HL-60 (cell line): ENCODE measurements at regions not wholly inside any gene's neighbourhood (a gene's known extent, or its start where the extent isn't known, plus 50 kb on each side); places are given as distances from the start of the nearest gene placed in this dataset.
"Not testable (repeated sequence)": the region's sequence is repeated elsewhere in the genome, so short reads cannot be mapped to it uniquely, and the experiment has no call there.

Experiments
- DNase-seq, 2 experiments: peaks; one replicate each; pipeline ENCODE4 v3.0.0-alpha.2; 2010 to 2020; ENCODE audit warnings: low read depth in 1 of 2, low spot score in 1 of 2
- H3K27ac ChIP-seq: fragments of 250-450 bp; sonication (Bioruptor Pico); replicated peaks from 2 replicates; pipeline ENCODE4 v1.5.1; 2020; ENCODE audit warnings: mild to moderate bottlenecking, moderate library complexity
- H3K27me3 ChIP-seq: fragments of 250-450 bp; sonication (Bioruptor Pico); 2 replicates; pipeline ENCODE4 v1.5.1; 2021; ENCODE audit warnings: mild to moderate bottlenecking, moderate library complexity; ENCODE audit not compliant: insufficient read depth, poor library complexity, severe bottlenecking
- H3K4me3 ChIP-seq: replicated peaks from 2 replicates; pipeline ENCODE4 v1.5.1; 2011; ENCODE audit warnings: mild to moderate bottlenecking, control low read depth, low read length; ENCODE audit not compliant: insufficient read depth
- CTCF ChIP-seq: IDR thresholded peaks from one replicate; pipeline ENCODE4 v1.5.1; 2011; ENCODE audit warnings: low read length, control low read depth, inconsistent platforms; ENCODE audit not compliant: insufficient read depth
- GABPA ChIP-seq: IDR thresholded peaks from 2 replicates; pipeline ENCODE4 v1.6.1; 2012; ENCODE audit warnings: low read depth
- POLR2AphosphoS5 ChIP-seq: IDR thresholded peaks from 2 replicates; pipeline ENCODE4 v1.6.1; 2012; ENCODE audit warnings: low read depth
- REST ChIP-seq: IDR thresholded peaks from 2 replicates; pipeline ENCODE4 v1.6.1; 2012; ENCODE audit warnings: low read depth; ENCODE audit not compliant: insufficient replicate concordance
- SPI1 ChIP-seq: IDR thresholded peaks from 2 replicates; pipeline ENCODE4 v1.6.1; 2012; ENCODE audit warnings: low read depth, mild to moderate bottlenecking, borderline replicate concordance

- Histone ChIP-seq H3K27me3 (no peaks in the 10 kb centered on the region), H3K27ac (no peak overlapping the region), H3K4me3 (no peak overlapping the region)
- DNase-seq, result no peak
- TF ChIP-seq POLR2AphosphoS5, result no peak
- no peak for TF ChIP-seq GABPA
- TF ChIP-seq CTCF, result no peak
- TF ChIP-seq SPI1, result no peak
- TF ChIP-seq REST, result no peak
These were observed 409.5 kb upstream of the LMO3 start for GRCh38 chr12:17015501-17015900.

GRCh38 chr12:17007442-17008040, 401.6 kb upstream of the LMO3 start:
- H3K27me3 ChIP-seq, DNase-seq, H3K27ac ChIP-seq, H3K4me3 ChIP-seq: not testable (repeated sequence)

- not testable (repeated sequence) for DNase-seq, H3K27ac ChIP-seq, H3K4me3 ChIP-seq, H3K27me3 ChIP-seq
These were observed 392.6 kb upstream of the LMO3 start for GRCh38 chr12:16998538-16998937.

- Histone ChIP-seq H3K27me3 (no peaks in the 10 kb centered on the region), H3K4me3 (no peak overlapping the region), H3K27ac (no peak overlapping the region)
- peak in 1 of 2 experiments; percentile 0 for DNase-seq
- TF ChIP-seq POLR2AphosphoS5 (no peak), GABPA (no peak), SPI1 (no peak), CTCF (no peak), REST (no peak)
These were observed 378.5 kb upstream of the LMO3 start for GRCh38 chr12:16984484-16984883.

- no peaks in the 10 kb centered on the region for H3K27me3 ChIP-seq
- no peak overlapping the region for H3K4me3 ChIP-seq
- H3K27ac ChIP-seq, result no peak overlapping the region
- DNase-seq, result no peak
- TF ChIP-seq POLR2AphosphoS5 (no peak), CTCF (no peak)
These were observed 367.2 kb upstream of the LMO3 start for GRCh38 chr12:16972923-16973770.
